ENCODE measurements at regions not wholly inside any gene's neighbourhood (a gene's known extent, or its start where the extent isn't known, plus 50 kb on each side); places are given as distances from the start of the nearest gene placed in this dataset.

DNA sequence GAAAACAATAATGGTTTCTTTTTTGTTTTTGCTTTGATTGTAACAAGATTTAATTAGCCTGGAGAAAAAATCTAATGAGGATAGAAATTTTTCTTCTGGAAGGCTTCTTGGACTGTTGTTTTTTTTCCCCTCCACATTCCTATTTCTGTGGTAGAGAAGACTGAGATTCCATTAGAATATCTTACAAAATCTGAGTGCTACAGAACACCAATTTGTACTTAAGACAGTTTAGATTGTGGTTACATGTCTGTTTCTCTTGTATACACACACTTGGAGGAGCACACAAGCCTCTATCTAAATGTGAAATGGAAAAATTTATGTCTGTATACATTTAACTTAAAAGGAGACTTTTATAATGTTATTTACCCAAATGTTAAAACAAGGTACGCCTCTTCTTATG is 176.9 kb upstream of the ARSJ start:
- ChIA-PET POLR2A (no interaction called here), CTCF (interaction anchor here (2.1 kb wide), 1 partner anchor 8 kb away, joined by 7 read pairs; no protein-coding TSS in a partner anchor)
- TF ChIP-seq, protein P1, sequence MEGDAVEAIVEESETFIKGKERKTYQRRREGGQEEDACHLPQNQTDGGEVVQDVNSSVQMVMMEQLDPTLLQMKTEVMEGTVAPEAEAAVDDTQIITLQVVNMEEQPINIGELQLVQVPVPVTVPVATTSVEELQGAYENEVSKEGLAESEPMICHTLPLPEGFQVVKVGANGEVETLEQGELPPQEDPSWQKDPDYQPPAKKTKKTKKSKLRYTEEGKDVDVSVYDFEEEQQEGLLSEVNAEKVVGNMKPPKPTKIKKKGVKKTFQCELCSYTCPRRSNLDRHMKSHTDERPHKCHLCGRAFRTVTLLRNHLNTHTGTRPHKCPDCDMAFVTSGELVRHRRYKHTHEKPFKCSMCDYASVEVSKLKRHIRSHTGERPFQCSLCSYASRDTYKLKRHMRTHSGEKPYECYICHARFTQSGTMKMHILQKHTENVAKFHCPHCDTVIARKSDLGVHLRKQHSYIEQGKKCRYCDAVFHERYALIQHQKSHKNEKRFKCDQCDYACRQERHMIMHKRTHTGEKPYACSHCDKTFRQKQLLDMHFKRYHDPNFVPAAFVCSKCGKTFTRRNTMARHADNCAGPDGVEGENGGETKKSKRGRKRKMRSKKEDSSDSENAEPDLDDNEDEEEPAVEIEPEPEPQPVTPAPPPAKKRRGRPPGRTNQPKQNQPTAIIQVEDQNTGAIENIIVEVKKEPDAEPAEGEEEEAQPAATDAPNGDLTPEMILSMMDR (IDR thresholded peaks at IDR 0.05; ENCODE audit: control extremely low read depth, extremely low read depth, low read depth, missing control alignments) = no peak
- DNase-seq (ENCODE audit: extremely low spot score) = no peak

DNA sequence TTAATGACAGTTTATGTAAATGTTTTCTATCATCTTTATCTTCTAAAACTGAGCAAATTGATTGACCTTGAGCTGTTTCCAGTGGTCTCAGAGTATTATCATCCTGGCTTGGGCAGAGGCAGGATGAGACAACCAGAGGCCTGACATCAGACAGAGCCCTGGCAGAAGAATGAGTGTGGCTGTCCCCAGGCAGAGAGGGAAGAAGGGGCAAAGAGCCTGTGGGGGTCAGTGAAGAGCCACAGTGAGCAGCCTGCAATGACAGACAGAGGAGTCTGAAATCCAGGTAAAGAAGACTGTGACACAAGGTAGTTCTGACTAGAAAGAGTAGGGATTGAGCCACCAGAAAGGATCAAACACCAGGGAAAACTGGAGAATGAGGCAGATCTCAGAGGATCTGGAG is 182.4 kb upstream of the ARSJ start:
- CTCF ChIA-PET = interaction anchor here (0.8 kb wide), 1 partner anchor 19 kb away, joined by 3 read pairs; no protein-coding TSS in a partner anchor
- TF ChIP-seq, protein P1 (IDR thresholded peaks at IDR 0.05; ENCODE audit: control extremely low read depth, extremely low read depth, low read depth, missing control alignments) = no peak
- DNase-seq (ENCODE audit: extremely low spot score) = no peak
- POLR2A ChIA-PET = no interaction called here

DNA sequence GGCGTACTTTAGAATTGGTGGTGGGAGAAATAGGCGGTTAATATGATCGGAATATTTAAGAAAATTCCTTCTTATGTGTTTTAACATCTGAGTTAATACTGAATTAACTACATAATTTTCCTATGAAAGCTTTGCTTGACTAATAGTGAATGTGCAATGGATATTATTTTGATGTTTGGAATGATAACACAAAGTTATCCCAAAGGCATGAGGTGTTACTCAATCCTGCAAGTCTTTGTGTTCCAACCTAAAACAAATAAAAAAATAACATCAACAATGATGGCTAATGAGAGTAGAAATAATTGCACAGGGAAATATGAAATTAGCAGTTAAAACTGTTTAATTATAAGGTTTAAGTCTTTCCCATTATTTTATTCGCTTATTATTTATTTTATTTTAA is 183.6 kb upstream of the ARSJ start:
- ChIA-PET POLR2A (no interaction called here), CTCF (no interaction called here)

DNA sequence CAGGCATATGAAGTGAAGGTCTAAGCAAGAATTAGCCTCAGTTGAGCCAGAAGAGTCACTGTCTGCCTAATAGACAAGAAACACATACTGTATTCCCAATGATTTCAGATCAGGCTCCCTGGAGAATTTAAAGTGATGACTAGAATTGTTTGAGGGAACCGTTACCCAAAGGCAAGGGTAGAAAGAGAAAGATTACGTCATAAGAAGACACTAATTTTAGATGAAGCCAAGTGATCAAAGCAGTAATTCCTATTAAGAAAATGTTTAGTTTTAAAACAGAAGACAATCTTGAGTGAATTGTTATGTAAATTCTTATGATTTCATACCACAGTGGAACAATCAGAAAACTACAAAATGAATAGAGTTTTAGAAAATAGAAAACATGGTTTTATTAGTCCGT is 194.5 kb upstream of the ARSJ start:
- TF ChIP-seq, protein P1 (IDR thresholded peaks at IDR 0.05; ENCODE audit: control extremely low read depth, extremely low read depth, low read depth, missing control alignments) = no peak
- POLR2A ChIA-PET = no interaction called here
- CTCF ChIA-PET = no interaction called here
- no peak for DNase-seq (ENCODE audit: extremely low spot score)

More for the DNA sequence above, 183.6 kb upstream of the ARSJ start:
- TF ChIP-seq, protein P1 (IDR thresholded peaks at IDR 0.05; ENCODE audit: control extremely low read depth, extremely low read depth, low read depth, missing control alignments) = no peak
- no peak for DNase-seq (ENCODE audit: extremely low spot score)

DNA sequence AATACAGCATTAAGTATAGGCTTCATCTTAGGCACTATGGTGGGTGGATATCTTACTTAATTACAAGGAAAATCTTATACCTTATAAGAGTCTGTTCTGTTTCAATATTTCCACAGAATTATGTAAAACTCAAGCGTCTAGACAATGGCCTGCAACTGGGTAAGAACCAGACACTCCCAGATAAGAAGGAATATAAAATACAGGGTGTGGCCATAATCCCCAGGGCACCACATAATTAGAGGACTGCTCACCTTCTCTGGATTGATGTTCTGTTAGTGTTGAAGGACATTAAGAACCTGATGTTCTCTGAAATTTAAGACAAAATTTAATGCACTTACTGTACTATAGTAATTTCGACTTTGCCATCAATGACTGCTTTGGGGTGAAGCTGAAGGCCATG is 198.2 kb upstream of the ARSJ start:
- CTCF ChIA-PET = interaction anchor here (1.3 kb wide), 1 partner anchor 16 kb away, joined by 3 read pairs; no protein-coding TSS in a partner anchor
- no peak for DNase-seq (ENCODE audit: extremely low spot score)
- TF ChIP-seq, protein P1 (IDR thresholded peaks at IDR 0.05; ENCODE audit: control extremely low read depth, extremely low read depth, low read depth, missing control alignments) = no peak
- POLR2A ChIA-PET = no interaction called here

DNA sequence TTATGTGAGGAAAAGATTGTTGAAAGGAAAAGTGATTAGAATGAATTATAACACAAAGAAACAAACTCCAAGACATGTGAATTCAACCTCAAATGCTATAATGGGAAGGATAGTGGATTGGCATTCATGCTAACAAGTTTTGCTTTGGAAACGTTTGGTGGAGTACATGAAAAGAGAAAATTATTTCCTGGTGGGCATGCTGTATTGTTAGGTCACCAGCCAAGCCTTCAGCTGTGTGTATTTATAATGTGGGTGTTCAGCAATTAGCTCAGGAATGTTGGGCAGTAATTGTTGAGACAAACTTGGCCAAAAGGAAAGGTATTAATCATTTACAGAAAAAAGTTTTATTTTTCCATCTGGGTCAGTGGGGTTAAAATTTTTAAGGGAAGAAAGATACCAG is 198.9 kb upstream of the ARSJ start:
- TF ChIP-seq, protein P1 (IDR thresholded peaks at IDR 0.05; ENCODE audit: control extremely low read depth, extremely low read depth, low read depth, missing control alignments) = no peak
- ChIA-PET CTCF (interaction anchor here (1.3 kb wide), 1 partner anchor 15 kb away, joined by 3 read pairs; no protein-coding TSS in a partner anchor), POLR2A (no interaction called here)
- DNase-seq (ENCODE audit: extremely low spot score) = no peak

DNA sequence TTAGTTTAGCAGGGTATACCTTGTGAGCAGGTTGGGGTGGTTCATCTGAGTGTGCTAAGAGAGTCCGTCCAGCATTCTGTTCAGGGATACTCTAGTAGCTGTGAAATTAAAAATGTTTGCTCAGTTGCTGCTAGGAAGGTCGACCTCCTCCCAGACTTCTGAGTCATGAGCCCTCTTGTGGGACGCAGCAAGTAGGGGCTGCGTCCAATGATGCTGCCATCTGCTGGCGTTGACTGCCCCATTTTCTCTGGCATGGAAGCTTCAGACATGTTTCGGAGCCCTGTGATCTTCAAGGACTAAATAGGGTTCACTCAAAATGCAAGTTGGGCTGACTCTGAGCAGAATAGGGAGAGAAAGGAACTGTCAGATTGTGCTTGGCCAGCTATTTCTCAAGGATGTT is 201.0 kb upstream of the ARSJ start:
- DNase-seq (ENCODE audit: extremely low spot score) = no peak
- ChIA-PET CTCF (interaction anchor here (0.8 to 1.2 kb wide), 3 partner anchors 18 to 742 kb away, joined by 3 read pairs; no protein-coding TSS in a partner anchor), POLR2A (no interaction called here)

More for the DNA sequence above, 201.0 kb upstream of the ARSJ start:
- TF ChIP-seq, protein P1 (IDR thresholded peaks at IDR 0.05; ENCODE audit: control extremely low read depth, extremely low read depth, low read depth, missing control alignments) = peak; percentile 39
